Neural progenitor cell (in vitro differentiated cells): ENCODE measurements at regions not wholly inside any gene's neighbourhood (a gene's known extent, or its start where the extent isn't known, plus 50 kb on each side); places are given as distances from the start of the nearest gene placed in this dataset.

Experiments
- DNase-seq: peaks from one replicate; pipeline ENCODE4 v3.0.0-alpha.2; 2016; ENCODE audit warnings: low spot score
- H2AFZ ChIP-seq: fragments of 200-600 bp; sonication (generic); replicated peaks from 2 replicates; pipeline ENCODE4 v1.6.1; 2016; ENCODE audit warnings: antibody characterized with exemption
- H3F3A ChIP-seq: fragments of 200-600 bp; sonication (generic); 2 replicates; pipeline ENCODE4 v1.6.1; 2016; ENCODE audit warnings: antibody characterized with exemption, low read depth
- H3K27ac ChIP-seq: fragments of 200-600 bp; sonication (generic); 2 replicates; pipeline ENCODE4 v1.5.1; 2016; ENCODE audit warnings: mild to moderate bottlenecking
- H3K27me3 ChIP-seq: fragments of 200-600 bp; sonication (generic); 2 replicates; pipeline ENCODE4 v1.6.1; 2016; ENCODE audit warnings: mild to moderate bottlenecking, moderate library complexity
- H3K36me3 ChIP-seq: fragments of 200-600 bp; sonication (generic); 2 replicates; pipeline ENCODE4 v1.5.1; 2016
- H3K4me1 ChIP-seq: fragments of 200-600 bp; sonication (generic); 2 replicates; pipeline ENCODE4 v1.6.1; 2016; ENCODE audit warnings: mixed run types
- H3K4me2 ChIP-seq: fragments of 200-600 bp; sonication (generic); 2 replicates; pipeline ENCODE4 v1.6.1; 2016
- H3K4me3 ChIP-seq: fragments of 200-600 bp; sonication (generic); 2 replicates; pipeline ENCODE4 v1.5.1; 2016
- H3K79me2 ChIP-seq: fragments of 200-600 bp; sonication (generic); 2 replicates; pipeline ENCODE4 v1.6.1; 2016; ENCODE audit warnings: low read depth
- H3K9ac ChIP-seq: fragments of 200-600 bp; sonication (generic); 2 replicates; pipeline ENCODE4 v1.6.1; 2016
- H3K9me3 ChIP-seq: fragments of 200-600 bp; sonication (generic); 2 replicates; pipeline ENCODE4 v1.5.1; 2016; ENCODE audit warnings: low read depth
- H4K20me1 ChIP-seq: fragments of 200-600 bp; sonication (generic); 2 replicates; pipeline ENCODE4 v1.6.1; 2016; ENCODE audit warnings: low read depth
- H3K27ac Mint-ChIP-seq: 3 replicates; pipeline ENCODE4 v1.8.0; 2021; ENCODE audit warnings: mixed read lengths
- H3K27me3 Mint-ChIP-seq: 2 replicates; pipeline ENCODE4 v1.8.0; 2022; ENCODE audit warnings: low read depth, mild to moderate bottlenecking, inconsistent platforms, moderate library complexity, mixed read lengths; ENCODE audit not compliant: insufficient read depth
- H3K36me3 Mint-ChIP-seq: 3 replicates; pipeline ENCODE4 v1.8.0; 2021; ENCODE audit warnings: mixed read lengths
- H3K4me1 Mint-ChIP-seq: 3 replicates; pipeline ENCODE4 v1.8.0; 2021; ENCODE audit warnings: mixed read lengths
- H3K4me3 Mint-ChIP-seq: 3 replicates; pipeline ENCODE4 v1.8.0; 2021; ENCODE audit warnings: mild to moderate bottlenecking, moderate library complexity, mixed read lengths
- H3K9me3 Mint-ChIP-seq: 3 replicates; pipeline ENCODE4 v1.8.0; 2020; ENCODE audit warnings: mixed read lengths
- EZH2 ChIP-seq: fragments of 200-600 bp; sonication (generic); IDR thresholded peaks from 2 replicates; pipeline ENCODE4 v1.6.1; 2017; ENCODE audit warnings: antibody characterized with exemption, mild to moderate bottlenecking, moderate library complexity
- EZH2phosphoT487 ChIP-seq: fragments of 200-600 bp; sonication (generic); IDR thresholded peaks from 2 replicates; pipeline ENCODE4 v1.6.1; 2017; ENCODE audit warnings: antibody characterized with exemption
- TF ChIP-seq, protein P1 (sequence below): fragments of 200-600 bp; sonication (generic); IDR thresholded peaks from 2 replicates; pipeline ENCODE4 v1.5.1; 2017; ENCODE audit warnings: antibody characterized with exemption, mild to moderate bottlenecking

DNA sequence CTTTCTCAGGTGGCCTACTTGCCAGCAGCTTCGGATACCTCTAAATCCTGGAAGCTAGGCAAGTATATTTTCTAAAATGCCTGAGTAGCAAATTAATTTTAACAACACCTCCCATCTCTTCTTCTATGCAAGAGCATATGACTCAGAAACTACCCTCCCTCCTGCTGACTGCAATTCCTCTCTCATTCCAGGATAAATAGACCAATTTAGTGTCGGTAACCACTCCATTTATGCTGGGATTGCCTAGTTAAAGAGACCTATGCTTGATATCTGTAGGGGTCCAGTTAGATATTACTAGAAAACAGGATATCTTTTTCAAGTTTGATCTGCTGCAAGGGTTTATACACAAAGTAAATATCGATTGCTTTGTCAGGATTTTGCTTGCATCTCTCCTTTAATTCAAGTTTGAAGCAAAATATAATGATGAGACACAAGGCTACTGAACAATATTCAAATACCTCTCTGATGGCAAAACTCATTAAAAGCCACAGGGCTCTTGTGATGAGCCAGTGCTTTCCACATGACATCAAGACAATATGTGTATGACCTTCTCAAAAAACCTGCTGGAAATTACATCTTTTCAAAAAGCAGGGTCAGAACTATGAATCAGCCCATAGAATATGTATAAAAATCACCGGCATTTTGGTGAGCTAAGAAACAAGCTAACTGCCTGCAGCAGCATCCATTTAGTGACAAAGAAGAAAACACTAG is 491.6 kb upstream of the NECTIN3 start:
- Mint-ChIP-seq H3K9me3 (peaks cover 7% of the 10 kb centered on the region), H3K27me3 (peaks cover 5% of the 10 kb centered on the region), H3K4me1 (peaks cover 48% of the 10 kb centered on the region), H3K27ac (no peak overlapping the region), H3K4me3 (no peak overlapping the region), H3K36me3 (no peaks in the 10 kb centered on the region)
- Histone ChIP-seq H3K27ac (no peak overlapping the region), H4K20me1 (no peaks in the 10 kb centered on the region), H3K36me3 (no peaks in the 10 kb centered on the region), H2AFZ (no peak overlapping the region), H3K4me1 (peaks cover 11% of the 10 kb centered on the region), H3K4me3 (no peak overlapping the region), H3K27me3 (no peaks in the 10 kb centered on the region), H3F3A (no peaks in the 10 kb centered on the region), H3K4me2 (no peak overlapping the region), H3K9me3 (no peaks in the 10 kb centered on the region), H3K9ac (no peak overlapping the region), H3K79me2 (no peaks in the 10 kb centered on the region)
- TF ChIP-seq EZH2phosphoT487 (no peak), EZH2 (no peak)
- TF ChIP-seq, protein P1, sequence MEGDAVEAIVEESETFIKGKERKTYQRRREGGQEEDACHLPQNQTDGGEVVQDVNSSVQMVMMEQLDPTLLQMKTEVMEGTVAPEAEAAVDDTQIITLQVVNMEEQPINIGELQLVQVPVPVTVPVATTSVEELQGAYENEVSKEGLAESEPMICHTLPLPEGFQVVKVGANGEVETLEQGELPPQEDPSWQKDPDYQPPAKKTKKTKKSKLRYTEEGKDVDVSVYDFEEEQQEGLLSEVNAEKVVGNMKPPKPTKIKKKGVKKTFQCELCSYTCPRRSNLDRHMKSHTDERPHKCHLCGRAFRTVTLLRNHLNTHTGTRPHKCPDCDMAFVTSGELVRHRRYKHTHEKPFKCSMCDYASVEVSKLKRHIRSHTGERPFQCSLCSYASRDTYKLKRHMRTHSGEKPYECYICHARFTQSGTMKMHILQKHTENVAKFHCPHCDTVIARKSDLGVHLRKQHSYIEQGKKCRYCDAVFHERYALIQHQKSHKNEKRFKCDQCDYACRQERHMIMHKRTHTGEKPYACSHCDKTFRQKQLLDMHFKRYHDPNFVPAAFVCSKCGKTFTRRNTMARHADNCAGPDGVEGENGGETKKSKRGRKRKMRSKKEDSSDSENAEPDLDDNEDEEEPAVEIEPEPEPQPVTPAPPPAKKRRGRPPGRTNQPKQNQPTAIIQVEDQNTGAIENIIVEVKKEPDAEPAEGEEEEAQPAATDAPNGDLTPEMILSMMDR: no peak
- DNase-seq: no peak

DNA sequence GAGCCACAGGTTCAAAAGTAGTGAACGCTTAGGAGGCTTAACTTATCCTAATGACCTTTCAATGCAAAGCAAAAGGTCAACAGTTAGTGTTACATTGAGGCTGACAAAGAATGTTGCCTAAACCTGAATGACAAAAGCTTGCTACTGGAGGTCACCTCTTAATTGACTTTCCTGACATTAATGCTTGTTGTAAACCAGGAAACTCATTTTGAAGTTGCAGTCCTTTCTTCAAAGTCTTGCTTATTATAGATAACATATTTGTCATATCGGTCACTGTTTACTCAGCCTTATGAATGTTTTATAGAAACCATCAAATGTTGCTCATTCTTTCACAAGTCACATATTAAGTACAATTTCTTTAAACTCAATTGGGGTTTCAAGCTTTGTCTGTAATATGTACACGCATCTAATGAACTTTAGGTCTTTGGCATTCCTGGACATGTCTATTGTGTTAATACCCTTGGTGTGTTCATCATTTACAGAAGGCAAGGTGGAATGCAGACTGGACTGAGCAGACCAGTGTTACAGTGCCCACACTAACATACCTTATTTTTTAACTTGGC is 488.2 kb upstream of the NECTIN3 start:
- TF ChIP-seq, protein P1: no peak
- TF ChIP-seq EZH2 (no peak), EZH2phosphoT487 (no peak)
- no peak overlapping the region for H3K9ac ChIP-seq
- no peak overlapping the region for H3K27ac Mint-ChIP-seq
- H4K20me1 ChIP-seq: no peaks in the 10 kb centered on the region
- no peak overlapping the region for H3K4me3 Mint-ChIP-seq
- no peaks in the 10 kb centered on the region for H3K36me3 Mint-ChIP-seq
- no peaks in the 10 kb centered on the region for H3K9me3 ChIP-seq
- peak; percentile 48 for DNase-seq
- H3K36me3 ChIP-seq: no peaks in the 10 kb centered on the region
- H3K4me3 ChIP-seq: no peak overlapping the region
- H3K4me1 ChIP-seq: peaks cover 3% of the 10 kb centered on the region
- H3K4me1 Mint-ChIP-seq: peaks cover 29% of the 10 kb centered on the region
- no peak overlapping the region for H2AFZ ChIP-seq
- H3K79me2 ChIP-seq: no peaks in the 10 kb centered on the region
- H3K9me3 Mint-ChIP-seq: peaks cover 7% of the 10 kb centered on the region
- no peak overlapping the region for H3K27ac ChIP-seq
- no peaks in the 10 kb centered on the region for H3F3A ChIP-seq
- H3K4me2 ChIP-seq: no peak overlapping the region
- H3K27me3 Mint-ChIP-seq: peaks cover 5% of the 10 kb centered on the region
- no peaks in the 10 kb centered on the region for H3K27me3 ChIP-seq

DNA sequence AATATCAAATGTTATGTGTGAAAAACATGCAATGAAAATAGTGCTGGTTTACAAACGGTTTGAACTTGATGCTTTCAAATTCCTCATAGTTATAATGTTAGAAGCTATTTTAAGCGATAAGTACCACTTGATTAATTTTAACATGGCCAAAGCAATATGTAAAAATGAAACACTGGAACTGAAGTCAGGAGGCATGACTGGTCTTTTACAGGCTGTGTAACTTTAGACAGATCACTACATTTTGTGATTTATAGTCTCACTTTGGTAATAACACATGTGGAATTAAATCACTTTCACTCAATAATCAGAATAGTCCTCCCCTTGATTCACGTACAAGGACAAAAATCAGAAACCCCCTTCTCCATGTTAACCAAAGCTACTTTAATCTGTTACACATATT is 482.7 kb upstream of the NECTIN3 start:
- H4K20me1 ChIP-seq: no peaks in the 10 kb centered on the region
- H3K36me3 Mint-ChIP-seq: peaks cover 2% of the 10 kb centered on the region
- H3K4me3 ChIP-seq: no peak overlapping the region
- no peak for DNase-seq
- H3K27ac ChIP-seq: no peak overlapping the region
- H3K9me3 ChIP-seq: no peaks in the 10 kb centered on the region
- no peak overlapping the region for H3K4me3 Mint-ChIP-seq
- no peaks in the 10 kb centered on the region for H3K27me3 ChIP-seq
- peaks cover 6% of the 10 kb centered on the region for H3K27me3 Mint-ChIP-seq
- peaks cover 9% of the 10 kb centered on the region for H3K9me3 Mint-ChIP-seq
- H3K4me2 ChIP-seq: no peak overlapping the region
- H3K9ac ChIP-seq: no peak overlapping the region
- H3K36me3 ChIP-seq: no peaks in the 10 kb centered on the region
- peaks cover 3% of the 10 kb centered on the region for H3K4me1 Mint-ChIP-seq
- H3K27ac Mint-ChIP-seq: no peak overlapping the region
- H2AFZ ChIP-seq: no peak overlapping the region
- TF ChIP-seq, protein P1: no peak
- TF ChIP-seq EZH2 (no peak), EZH2phosphoT487 (no peak)
- no peaks in the 10 kb centered on the region for H3K4me1 ChIP-seq
- H3K79me2 ChIP-seq: no peaks in the 10 kb centered on the region
- no peaks in the 10 kb centered on the region for H3F3A ChIP-seq
